ENCODE measurements at regions not wholly inside any gene's neighbourhood (a gene's known extent, or its start where the extent isn't known, plus 50 kb on each side); places are given as distances from the start of the nearest gene placed in this dataset.
"Not testable (repeated sequence)": the region's sequence is repeated elsewhere in the genome, so short reads cannot be mapped to it uniquely, and the experiment has no call there.

- DNase-seq = no peak
Observed at GRCh38 chr7:113373863-113374262, 255.5 kb upstream of the SMIM30 start.

- no peak for DNase-seq
Observed at GRCh38 chr7:113371416-113372043, 253.2 kb upstream of the SMIM30 start.

GRCh38 chr7:113370910-113371309 lies 252.6 kb upstream of the SMIM30 start:
- DNase-seq = no peak

GRCh38 chr7:113368256-113368655 lies 249.9 kb upstream of the SMIM30 start:
- DNase-seq = no peak

- no peak for DNase-seq
Observed at GRCh38 chr7:113367041-113367586, 248.8 kb upstream of the SMIM30 start.

GRCh38 chr7:113366122-113366521 lies 247.8 kb upstream of the SMIM30 start:
- no peak for DNase-seq

GRCh38 chr7:113349339-113349738 lies 231.0 kb upstream of the SMIM30 start:
- DNase-seq = no peak

GRCh38 chr7:113339661-113340060 lies 221.3 kb upstream of the SMIM30 start:
- DNase-seq = no peak

GRCh38 chr7:113338071-113338696 lies 219.8 kb upstream of the SMIM30 start:
- DNase-seq = no peak

- not testable (repeated sequence) for DNase-seq
Observed at GRCh38 chr7:113336838-113337237, 218.5 kb upstream of the SMIM30 start.

- no peak for DNase-seq
Observed at GRCh38 chr7:113331155-113331898, 213.0 kb upstream of the SMIM30 start.

GRCh38 chr7:113321201-113321600 lies 202.8 kb upstream of the SMIM30 start:
- DNase-seq = no peak

GRCh38 chr7:113320419-113320818 lies 202.1 kb upstream of the SMIM30 start:
- DNase-seq = no peak

GRCh38 chr7:113314594-113314993 lies 196.2 kb upstream of the SMIM30 start:
- no peak for DNase-seq

- DNase-seq = no peak
Observed at GRCh38 chr7:113308399-113308798, 190.0 kb upstream of the SMIM30 start.

- DNase-seq = no peak
Observed at GRCh38 chr7:113307147-113307546, 188.8 kb upstream of the SMIM30 start.

- DNase-seq = no peak
Observed at GRCh38 chr7:113306302-113306701, 187.9 kb upstream of the SMIM30 start.

GRCh38 chr7:113304104-113304503 lies 185.8 kb upstream of the SMIM30 start:
- no peak for DNase-seq

GRCh38 chr7:113303388-113303787 lies 185.0 kb upstream of the SMIM30 start:
- not testable (repeated sequence) for DNase-seq

- no peak for DNase-seq
Observed at GRCh38 chr7:113301983-113302382, 183.6 kb upstream of the SMIM30 start.

- no peak for DNase-seq
Observed at GRCh38 chr7:113301141-113301540, 182.8 kb upstream of the SMIM30 start.

- DNase-seq = no peak
Observed at GRCh38 chr7:113299748-113300147, 181.4 kb upstream of the SMIM30 start.

GRCh38 chr7:113298501-113298900 lies 180.1 kb upstream of the SMIM30 start:
- DNase-seq = no peak

GRCh38 chr7:113294750-113295149 lies 176.4 kb upstream of the SMIM30 start:
- DNase-seq = no peak

Measured in stimulated activated CD4-positive, alpha-beta T cell treated with anti-CD3 and anti-CD28 coated beads, Interleukin-15, amount 100 ng/mL, for 24 hours (primary cell).